ENCODE measurements at regions not wholly inside any gene's neighbourhood (a gene's known extent, or its start where the extent isn't known, plus 50 kb on each side); places are given as distances from the start of the nearest gene placed in this dataset.

DNA sequence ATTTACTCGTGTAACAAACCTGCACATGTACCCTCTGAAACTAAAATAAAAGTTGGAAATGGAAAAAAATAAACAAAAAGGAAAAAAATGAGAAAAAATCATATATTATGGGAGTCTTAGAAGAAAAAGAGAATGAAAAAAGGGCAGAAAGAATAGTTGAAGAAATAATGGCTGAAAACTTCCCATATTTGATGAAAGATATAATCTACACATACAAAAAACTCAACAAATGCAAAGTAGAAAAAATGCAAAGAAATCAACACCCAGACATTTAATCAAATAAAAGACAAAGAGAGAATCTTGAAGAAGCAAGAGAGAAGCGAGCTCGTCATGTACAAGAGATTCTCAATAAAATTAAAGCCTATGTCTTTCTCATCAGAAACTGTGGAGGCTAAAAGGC, 73.8 kb downstream of the SLC25A46 start:
- Histone ChIP-seq H3K4me3 (no peak overlapping the region), H3K27me3 (replicated peaks; ENCODE audit: insufficient read depth) (no peaks in the 10 kb centered on the region), H3K4me1 (replicated peaks) (no peaks in the 10 kb centered on the region), H3K27ac (no peak overlapping the region), H3K36me3 (no peaks in the 10 kb centered on the region), H3K9me3 (no peaks in the 10 kb centered on the region)
- WGBS: 98% methylated on average over 3 of the region's 3 CpGs
- intact Hi-C loops (cut with DNase I): no loop called here
- DNase-seq (ENCODE audit: low spot score): no peak
- TF ChIP-seq, protein P1, sequence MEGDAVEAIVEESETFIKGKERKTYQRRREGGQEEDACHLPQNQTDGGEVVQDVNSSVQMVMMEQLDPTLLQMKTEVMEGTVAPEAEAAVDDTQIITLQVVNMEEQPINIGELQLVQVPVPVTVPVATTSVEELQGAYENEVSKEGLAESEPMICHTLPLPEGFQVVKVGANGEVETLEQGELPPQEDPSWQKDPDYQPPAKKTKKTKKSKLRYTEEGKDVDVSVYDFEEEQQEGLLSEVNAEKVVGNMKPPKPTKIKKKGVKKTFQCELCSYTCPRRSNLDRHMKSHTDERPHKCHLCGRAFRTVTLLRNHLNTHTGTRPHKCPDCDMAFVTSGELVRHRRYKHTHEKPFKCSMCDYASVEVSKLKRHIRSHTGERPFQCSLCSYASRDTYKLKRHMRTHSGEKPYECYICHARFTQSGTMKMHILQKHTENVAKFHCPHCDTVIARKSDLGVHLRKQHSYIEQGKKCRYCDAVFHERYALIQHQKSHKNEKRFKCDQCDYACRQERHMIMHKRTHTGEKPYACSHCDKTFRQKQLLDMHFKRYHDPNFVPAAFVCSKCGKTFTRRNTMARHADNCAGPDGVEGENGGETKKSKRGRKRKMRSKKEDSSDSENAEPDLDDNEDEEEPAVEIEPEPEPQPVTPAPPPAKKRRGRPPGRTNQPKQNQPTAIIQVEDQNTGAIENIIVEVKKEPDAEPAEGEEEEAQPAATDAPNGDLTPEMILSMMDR (IDR thresholded peaks at IDR 0.05): no peak
- no peak for TF ChIP-seq POLR2AphosphoS5 (IDR thresholded peaks at IDR 0.05)
- TF ChIP-seq POLR2A (IDR thresholded peaks at IDR 0.05): no peak

DNA sequence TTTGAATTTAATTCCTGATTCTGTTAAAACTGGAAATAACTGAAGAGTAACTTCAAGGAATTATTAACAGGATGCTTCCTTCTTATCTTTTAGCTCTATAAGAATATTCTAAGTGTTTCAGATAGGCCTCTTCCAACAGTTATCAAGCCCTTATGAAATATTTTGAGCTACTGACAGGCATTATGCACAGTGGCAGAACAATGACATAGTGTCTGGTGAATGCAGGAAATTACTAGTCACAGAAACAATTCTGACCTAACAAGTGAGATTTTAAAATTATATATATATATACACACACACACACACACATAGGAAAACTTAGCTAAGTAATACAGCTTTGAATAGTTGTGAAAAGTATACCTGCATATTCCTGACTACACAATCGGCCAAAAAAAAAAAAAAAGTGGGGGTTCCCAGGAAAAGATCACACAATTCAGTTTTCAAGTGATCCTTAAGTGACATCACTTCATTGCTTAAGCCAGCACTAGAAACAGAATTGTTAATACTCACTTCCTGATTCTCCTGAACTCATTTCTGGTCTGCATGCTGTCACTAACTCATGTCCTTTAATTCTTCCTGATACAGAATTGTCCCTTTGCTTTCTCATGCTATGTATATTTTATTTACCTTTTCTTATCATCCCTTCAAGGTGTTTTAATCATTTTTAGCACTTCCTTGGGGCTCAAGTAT, 77.3 kb downstream of the SLC25A46 start:
- DNase-seq (ENCODE audit: low spot score): no peak
- intact Hi-C loops (cut with DNase I): no loop called here
- Histone ChIP-seq H3K27ac (no peak overlapping the region), H3K4me1 (replicated peaks) (no peaks in the 10 kb centered on the region), H3K4me3 (no peak overlapping the region), H3K27me3 (replicated peaks; ENCODE audit: insufficient read depth) (no peaks in the 10 kb centered on the region), H3K36me3 (no peaks in the 10 kb centered on the region), H3K9me3 (no peaks in the 10 kb centered on the region)
- TF ChIP-seq POLR2AphosphoS5 (IDR thresholded peaks at IDR 0.05) (no peak), POLR2A (IDR thresholded peaks at IDR 0.05) (no peak)
- TF ChIP-seq, protein P1 (IDR thresholded peaks at IDR 0.05): no peak
- 74% methylated on average over 1 of the region's 1 CpG for WGBS

DNA sequence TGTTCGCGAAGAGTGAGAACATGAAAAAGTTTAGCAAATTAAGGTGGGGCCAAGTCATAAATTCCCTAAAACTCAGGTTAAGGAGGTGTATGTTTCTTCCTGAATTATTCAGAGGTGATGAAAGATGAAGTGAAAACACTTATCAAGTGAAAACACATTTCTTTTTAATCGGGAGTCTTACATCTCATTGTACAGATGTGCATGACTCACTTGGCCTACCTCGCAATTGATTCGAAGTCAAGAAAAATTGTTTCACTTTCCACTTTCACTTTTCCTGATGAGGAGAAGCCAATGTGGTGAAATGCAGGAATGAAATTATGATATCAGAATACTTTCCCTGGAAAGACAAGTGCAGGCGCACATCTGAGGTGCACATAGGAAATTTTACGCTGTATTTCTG, 78.7 kb downstream of the SLC25A46 start:
- no peaks in the 10 kb centered on the region for H3K9me3 ChIP-seq
- no peaks in the 10 kb centered on the region for H3K27me3 ChIP-seq (replicated peaks; ENCODE audit: insufficient read depth)
- no peaks in the 10 kb centered on the region for H3K36me3 ChIP-seq
- no peaks in the 10 kb centered on the region for H3K4me1 ChIP-seq (replicated peaks)
- no peak for TF ChIP-seq POLR2AphosphoS5 (IDR thresholded peaks at IDR 0.05)
- TF ChIP-seq, protein P1 (IDR thresholded peaks at IDR 0.05): no peak
- TF ChIP-seq POLR2A (IDR thresholded peaks at IDR 0.05): no peak
- H3K4me3 ChIP-seq: no peak overlapping the region
- WGBS: 88% methylated on average over 7 of the region's 7 CpGs
- intact Hi-C loops (cut with DNase I): no loop called here
- no peak for DNase-seq (ENCODE audit: low spot score)
- H3K27ac ChIP-seq: no peak overlapping the region

DNA sequence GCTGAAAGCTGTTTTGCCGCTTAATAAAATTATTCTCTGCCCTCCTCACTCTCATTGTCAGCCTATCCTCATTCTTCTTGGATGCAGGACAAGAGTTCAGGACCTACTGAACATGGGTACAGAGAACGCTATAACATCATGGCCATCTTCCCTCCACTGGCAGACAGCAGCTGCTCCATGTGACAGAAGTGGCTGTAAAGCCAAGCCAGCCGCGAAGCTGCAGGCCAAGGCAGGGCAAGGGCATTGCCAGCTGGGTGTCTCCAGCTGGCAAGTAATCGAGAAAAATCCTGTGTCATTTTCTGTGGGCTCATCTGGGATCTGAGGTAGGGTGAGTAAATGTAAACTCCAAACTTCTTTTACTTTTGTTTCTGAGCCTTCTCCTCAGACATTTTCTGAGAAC, 84.8 kb downstream of the SLC25A46 start:
- H3K27ac ChIP-seq: no peak overlapping the region
- intact Hi-C loops (cut with DNase I): no loop called here
- H3K4me1 ChIP-seq (replicated peaks): no peaks in the 10 kb centered on the region
- no peaks in the 10 kb centered on the region for H3K9me3 ChIP-seq
- TF ChIP-seq, protein P1 (IDR thresholded peaks at IDR 0.05): no peak
- TF ChIP-seq POLR2A (IDR thresholded peaks at IDR 0.05) (no peak), POLR2AphosphoS5 (IDR thresholded peaks at IDR 0.05) (no peak)
- no peak for DNase-seq (ENCODE audit: low spot score)
- WGBS: 77% methylated on average over 5 of the region's 5 CpGs
- no peaks in the 10 kb centered on the region for H3K27me3 ChIP-seq (replicated peaks; ENCODE audit: insufficient read depth)
- no peaks in the 10 kb centered on the region for H3K36me3 ChIP-seq
- no peak overlapping the region for H3K4me3 ChIP-seq

DNA sequence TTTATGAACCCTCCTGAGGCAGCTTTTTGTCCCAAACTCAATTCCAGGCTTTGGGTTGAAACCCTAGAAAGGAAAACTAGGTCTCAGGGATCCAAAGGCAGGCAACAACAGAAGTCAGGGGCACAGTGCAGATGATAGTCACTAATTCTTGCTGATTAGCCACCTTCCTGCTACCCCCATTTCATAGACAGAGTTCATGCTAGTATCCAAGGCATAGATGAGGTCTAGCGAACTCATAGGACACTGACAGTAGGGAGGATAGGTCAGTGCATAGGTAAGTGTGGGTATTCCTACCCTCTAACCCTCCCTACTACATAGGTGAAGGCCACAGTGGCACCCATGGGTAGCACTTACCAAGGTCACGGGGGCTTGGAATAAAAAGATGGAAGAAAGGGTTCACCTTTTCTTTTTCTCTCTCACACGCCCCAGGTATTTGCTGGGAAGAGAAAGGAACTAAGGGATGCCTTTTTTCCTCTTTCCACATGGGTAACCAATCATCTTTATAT, 86.2 kb downstream of the SLC25A46 start:
- Histone ChIP-seq H3K9me3 (no peaks in the 10 kb centered on the region), H3K27ac (no peak overlapping the region), H3K27me3 (replicated peaks; ENCODE audit: insufficient read depth) (no peaks in the 10 kb centered on the region), H3K4me1 (replicated peaks) (no peaks in the 10 kb centered on the region), H3K36me3 (no peaks in the 10 kb centered on the region), H3K4me3 (no peak overlapping the region)
- TF ChIP-seq, protein P1 (IDR thresholded peaks at IDR 0.05): no peak
- TF ChIP-seq POLR2A (IDR thresholded peaks at IDR 0.05) (no peak), POLR2AphosphoS5 (IDR thresholded peaks at IDR 0.05) (no peak)
- no peak for DNase-seq (ENCODE audit: low spot score)
- 70% methylated on average over 3 of the region's 3 CpGs for WGBS
- intact Hi-C loops (cut with DNase I): no loop called here
